ENCODE measurements at regions not wholly inside any gene's neighbourhood (a gene's known extent, or its start where the extent isn't known, plus 50 kb on each side); places are given as distances from the start of the nearest gene placed in this dataset.
"Not testable (repeated sequence)": the region's sequence is repeated elsewhere in the genome, so short reads cannot be mapped to it uniquely, and the experiment has no call there.

GRCh38 chr4:59630235-59630634, 1569.9 kb upstream of the ADGRL3 start:
- no peak for DNase-seq

DNA sequence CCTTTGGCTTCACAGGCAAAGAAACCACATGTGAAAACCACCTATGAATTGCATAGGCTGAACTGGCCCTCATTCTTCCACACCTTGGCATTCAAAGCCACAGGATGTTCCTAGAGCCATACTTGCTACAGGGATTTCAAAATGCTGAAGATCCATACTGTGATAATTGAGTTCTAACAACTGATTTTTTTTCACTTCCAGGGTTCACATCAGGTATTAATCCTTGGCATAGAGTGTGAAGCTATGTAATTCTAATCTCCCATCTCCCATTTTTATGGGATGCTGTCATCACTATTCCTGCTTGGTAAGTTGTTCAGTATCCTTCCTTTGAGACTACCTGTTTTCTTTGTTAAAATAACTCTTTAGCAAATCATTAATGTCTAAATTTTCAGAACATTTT, 1569.2 kb upstream of the ADGRL3 start:
- DNase-seq: no peak

DNA sequence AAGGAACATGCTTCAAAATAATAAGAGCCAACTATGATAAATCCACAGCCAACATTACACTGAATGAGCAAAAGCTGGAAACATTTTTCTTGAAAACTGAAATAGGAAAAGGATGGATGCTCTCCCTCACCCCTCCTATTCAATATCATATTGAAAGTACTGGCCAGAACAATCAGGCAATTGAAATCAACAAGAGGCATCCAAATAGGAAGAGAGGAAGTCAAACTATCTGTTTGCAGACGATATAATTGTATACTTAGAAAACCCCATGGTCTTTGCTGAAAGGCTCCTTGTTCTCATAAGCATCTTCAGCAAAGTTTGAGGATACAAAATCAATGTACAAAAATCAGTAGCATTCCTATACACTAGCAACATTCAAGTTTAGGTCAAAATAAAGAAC, 1562.5 kb upstream of the ADGRL3 start:
- no peak for DNase-seq

- no peak for DNase-seq
Measured at GRCh38 chr4:59643682-59644081, 1556.4 kb upstream of the ADGRL3 start.

- no peak for DNase-seq
Measured at GRCh38 chr4:59644765-59645164, 1555.4 kb upstream of the ADGRL3 start.

- no peak for DNase-seq
Measured at GRCh38 chr4:59646082-59646481, 1554.0 kb upstream of the ADGRL3 start.

DNA sequence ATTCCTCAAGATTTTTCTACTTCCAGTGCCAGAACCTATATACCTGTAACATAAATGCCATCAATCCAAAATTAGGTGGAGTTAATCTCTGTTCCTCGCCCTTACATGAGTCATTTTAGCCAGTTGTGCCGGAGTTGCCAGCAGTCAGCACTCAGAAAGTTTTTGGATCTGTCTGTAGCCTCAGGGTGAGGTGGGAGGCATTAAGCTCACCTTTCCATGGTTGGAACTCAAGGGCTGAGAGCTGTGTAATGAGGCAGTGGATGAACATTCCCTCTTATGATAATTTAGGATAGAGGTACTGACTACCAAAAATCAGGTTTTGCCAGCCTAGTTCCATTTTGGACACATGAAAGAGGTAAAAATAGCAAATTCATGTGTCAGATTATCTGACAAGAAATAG, 1553.1 kb upstream of the ADGRL3 start:
- DNase-seq: no peak

- DNase-seq: no peak
Measured at GRCh38 chr4:59647500-59647899, 1552.6 kb upstream of the ADGRL3 start.

DNA sequence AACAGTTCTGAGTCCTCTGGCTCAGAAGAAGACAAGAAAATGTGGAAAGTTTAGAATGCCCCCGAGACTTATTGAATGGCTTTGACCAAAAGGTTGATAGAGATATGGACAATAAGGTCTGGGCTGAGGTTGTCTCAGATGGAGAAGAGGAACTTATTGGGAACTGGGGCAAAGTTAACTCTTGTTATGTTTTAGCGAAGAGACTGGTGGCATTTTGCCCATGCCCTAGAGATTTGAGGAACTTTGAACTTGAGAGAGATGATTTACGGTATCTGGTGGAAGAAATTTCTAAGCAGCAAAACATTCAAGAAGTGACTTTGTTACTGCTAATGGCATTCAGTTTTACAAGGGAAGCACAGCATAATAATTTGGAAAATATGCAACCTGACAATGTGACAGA, 1549.3 kb upstream of the ADGRL3 start:
- DNase-seq: no peak

GRCh38 chr4:59655996-59656395, 1544.1 kb upstream of the ADGRL3 start:
- no peak for DNase-seq

DNA sequence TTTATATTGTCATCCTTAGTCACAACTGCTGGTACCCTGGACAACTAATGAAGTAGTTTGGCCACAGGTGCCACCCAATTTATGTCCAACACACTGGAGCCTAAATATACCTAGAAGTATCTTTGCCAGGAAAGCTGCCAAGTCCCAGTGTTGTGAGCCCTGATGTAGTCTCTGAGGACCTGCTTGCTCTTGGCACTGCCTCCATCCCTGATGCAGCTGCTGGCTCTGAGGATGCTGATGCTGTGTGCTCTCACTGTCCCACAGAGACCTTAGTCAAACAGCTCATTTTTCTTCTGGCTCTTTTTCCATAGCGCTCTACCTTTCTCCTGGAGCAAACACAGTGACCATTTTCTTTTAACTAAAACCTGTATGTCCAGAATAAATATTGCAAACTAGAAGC, 1535.4 kb upstream of the ADGRL3 start:
- peak; percentile 88 for DNase-seq

DNA sequence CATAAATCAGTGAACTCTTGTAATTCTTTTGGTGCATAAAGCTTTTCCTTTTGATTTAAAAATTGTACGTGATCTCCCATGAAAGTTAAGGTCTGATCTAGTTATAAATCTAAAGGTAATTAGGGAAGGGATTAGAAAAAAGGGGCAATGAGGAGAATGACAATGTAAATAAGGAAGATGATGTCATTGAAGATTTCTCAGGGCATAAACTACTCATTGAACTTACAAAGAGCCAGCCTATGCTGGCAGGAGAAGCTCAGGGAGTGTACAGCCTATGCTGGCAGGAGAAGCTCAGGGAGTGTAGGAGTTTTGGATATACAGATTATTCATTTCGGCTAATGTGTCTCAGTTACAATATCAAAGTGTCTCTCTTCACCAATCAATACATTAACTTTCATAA, 1533.5 kb upstream of the ADGRL3 start:
- no peak for DNase-seq

GRCh38 chr4:59671037-59671436, 1529.1 kb upstream of the ADGRL3 start:
- no peak for DNase-seq

DNA sequence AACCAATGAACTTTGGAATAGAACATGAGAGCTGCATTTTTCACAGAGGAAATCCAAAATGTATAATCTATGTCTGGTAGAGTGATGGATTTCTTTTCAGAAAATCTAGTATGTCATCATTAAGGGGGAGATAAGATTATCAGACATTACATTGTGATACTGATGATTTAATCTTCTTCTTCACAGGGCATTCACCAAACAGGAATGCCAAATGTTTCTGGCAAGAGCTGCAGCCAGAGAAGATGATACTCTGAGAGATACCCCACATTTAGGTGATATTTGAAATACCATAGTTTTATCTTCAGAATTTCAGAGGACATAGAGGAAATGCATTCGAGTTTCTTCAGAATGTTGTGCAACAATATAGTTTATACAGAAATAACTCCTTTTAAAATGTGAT, 1523.7 kb upstream of the ADGRL3 start:
- DNase-seq: no peak

DNA sequence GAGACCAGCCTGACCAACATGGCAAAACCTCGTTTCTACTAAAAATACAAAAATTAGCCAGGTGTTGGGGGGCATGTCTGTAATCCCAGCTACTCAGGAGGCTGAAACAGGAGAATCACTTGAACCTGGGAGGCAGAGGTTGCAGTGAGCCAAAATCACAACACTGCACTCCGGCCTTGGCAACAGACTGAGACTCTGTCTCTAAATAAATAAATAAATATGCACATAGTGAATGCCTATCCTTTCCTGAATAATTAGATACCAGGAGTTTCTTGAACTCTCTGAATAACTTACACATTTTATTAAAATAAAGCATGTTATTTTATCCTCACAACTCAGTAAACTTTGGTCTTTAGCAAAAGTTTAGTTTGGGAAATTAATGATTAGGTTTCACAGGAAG, 1523.1 kb upstream of the ADGRL3 start:
- not testable (repeated sequence) for DNase-seq

GRCh38 chr4:59685626-59686025, 1514.5 kb upstream of the ADGRL3 start:
- DNase-seq: no peak

DNA sequence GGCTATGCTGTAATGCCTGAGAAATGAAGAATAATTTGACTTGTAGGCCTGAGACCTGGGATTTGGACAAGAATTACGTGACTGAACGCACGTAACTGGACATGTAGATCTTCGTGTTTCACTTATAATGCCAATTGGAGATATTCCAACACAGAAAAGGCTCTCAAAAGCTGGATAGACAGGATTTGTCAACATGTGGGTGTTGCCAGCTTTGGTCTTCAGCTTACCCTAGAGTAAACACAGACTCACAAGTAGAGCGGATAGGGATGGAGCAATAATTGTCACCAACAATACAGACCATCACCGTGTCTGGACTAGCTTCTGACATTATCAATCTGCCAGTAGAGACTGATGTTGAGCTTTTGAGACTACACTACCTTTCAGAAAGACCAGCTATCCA, 1511.0 kb upstream of the ADGRL3 start:
- peak; percentile 64 for DNase-seq

- no peak for DNase-seq
Measured at GRCh38 chr4:59695355-59696053, 1504.6 kb upstream of the ADGRL3 start.

DNA sequence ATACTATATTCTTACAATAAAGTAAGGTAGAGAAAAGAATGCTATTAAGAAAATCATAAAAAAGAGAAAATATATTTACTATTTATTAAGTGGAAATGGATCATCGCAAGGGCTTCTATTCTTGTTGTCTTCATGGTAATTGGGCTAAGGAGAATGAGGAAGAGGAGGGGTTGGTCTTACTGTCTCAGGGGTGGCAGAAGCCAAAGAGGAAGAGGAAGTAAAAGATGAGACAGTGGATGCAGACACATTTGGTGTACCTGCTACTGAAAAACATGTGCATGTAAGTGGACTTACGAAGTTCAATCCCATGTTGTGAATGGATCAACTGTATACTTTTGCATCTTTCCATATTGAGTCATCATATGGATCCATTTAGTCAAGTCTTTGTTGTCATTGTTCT, 1502.1 kb upstream of the ADGRL3 start:
- no peak for DNase-seq

- DNase-seq: no peak
Measured at GRCh38 chr4:59700651-59701050, 1499.5 kb upstream of the ADGRL3 start.

DNA sequence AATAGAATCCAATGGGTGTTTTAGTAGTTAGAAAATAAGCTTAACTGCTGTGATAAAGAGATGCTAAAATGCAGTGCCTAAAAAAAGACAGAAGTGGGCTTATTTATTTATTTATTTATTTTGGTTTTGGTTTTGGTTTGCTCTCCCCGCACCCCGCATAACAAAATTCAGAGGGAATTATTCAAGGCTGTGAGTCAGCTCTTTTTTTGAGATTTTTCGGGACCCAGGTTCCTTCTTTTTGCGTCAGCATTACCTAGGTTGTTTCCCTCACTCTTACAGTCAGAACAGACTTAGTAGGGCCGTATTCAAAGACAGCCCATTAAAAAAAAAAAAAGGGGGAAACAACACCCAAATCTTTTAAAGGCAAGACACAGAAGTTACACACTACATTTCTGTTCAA, 1495.5 kb upstream of the ADGRL3 start:
- no peak for DNase-seq

DNA sequence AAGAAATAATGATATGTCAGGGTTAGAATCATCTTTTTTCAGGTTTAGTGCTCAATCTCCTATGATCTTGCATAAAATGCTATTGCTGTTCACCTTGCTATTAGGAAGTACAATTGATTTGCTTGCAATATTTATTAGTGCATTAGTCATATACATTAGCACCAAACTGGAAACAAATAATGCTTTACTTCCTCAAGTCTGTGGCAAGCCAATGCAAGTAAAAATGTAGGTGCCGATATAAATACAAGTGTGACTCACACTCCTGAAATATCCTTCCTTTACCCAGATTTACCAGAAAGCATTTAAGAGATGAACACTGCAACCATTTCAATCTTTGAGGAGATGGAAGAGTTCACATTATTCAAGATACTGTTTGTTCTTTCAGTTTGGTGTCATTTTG, 1487.7 kb upstream of the ADGRL3 start:
- no peak for DNase-seq

DNA sequence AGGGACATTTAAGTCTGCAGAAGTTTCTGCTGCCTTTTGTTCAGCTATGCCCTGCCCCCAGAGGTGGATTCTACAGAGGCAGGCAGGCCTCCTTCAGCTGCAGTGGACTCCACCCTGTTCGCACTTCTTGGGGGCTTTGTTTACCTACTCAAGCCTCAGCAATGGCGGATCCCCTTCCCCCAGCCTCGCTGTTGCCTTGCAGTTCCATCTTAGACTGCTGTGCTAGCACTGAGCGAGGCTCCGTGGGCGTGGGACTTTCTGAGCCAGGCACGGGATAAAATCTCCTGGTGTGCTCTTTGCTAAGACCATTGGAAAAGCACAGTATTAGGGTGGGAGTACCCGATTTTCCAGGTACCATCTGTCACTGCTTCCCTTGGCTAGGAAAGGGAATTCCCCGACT, 1475.8 kb upstream of the ADGRL3 start:
- DNase-seq: not testable (repeated sequence)

- no peak for DNase-seq
Measured at GRCh38 chr4:59727745-59728144, 1472.4 kb upstream of the ADGRL3 start.

GRCh38 chr4:59728496-59728895, 1471.6 kb upstream of the ADGRL3 start:
- no peak for DNase-seq

- DNase-seq: no peak
Measured at GRCh38 chr4:59729321-59729720, 1470.8 kb upstream of the ADGRL3 start.
